HG03159 (cell line): ENCODE measurements at regions not wholly inside any gene's neighbourhood (a gene's known extent, or its start where the extent isn't known, plus 50 kb on each side); places are given as distances from the start of the nearest gene placed in this dataset.
"Not testable (repeated sequence)": the region's sequence is repeated elsewhere in the genome, so short reads cannot be mapped to it uniquely, and the experiment has no call there.

Source experiments
- ATAC-seq: cut with Tn5 transposase; IDR thresholded peaks from one replicate; pipeline ENCODE4 v1.9.1; 2021; ENCODE audit warnings: mild to moderate bottlenecking, moderate library complexity; ENCODE audit not compliant: unreplicated experiment

- ATAC-seq, result no peak
Observed at GRCh38 chr11:122604621-122605020, 50.9 kb upstream of the UBASH3B start.

DNA sequence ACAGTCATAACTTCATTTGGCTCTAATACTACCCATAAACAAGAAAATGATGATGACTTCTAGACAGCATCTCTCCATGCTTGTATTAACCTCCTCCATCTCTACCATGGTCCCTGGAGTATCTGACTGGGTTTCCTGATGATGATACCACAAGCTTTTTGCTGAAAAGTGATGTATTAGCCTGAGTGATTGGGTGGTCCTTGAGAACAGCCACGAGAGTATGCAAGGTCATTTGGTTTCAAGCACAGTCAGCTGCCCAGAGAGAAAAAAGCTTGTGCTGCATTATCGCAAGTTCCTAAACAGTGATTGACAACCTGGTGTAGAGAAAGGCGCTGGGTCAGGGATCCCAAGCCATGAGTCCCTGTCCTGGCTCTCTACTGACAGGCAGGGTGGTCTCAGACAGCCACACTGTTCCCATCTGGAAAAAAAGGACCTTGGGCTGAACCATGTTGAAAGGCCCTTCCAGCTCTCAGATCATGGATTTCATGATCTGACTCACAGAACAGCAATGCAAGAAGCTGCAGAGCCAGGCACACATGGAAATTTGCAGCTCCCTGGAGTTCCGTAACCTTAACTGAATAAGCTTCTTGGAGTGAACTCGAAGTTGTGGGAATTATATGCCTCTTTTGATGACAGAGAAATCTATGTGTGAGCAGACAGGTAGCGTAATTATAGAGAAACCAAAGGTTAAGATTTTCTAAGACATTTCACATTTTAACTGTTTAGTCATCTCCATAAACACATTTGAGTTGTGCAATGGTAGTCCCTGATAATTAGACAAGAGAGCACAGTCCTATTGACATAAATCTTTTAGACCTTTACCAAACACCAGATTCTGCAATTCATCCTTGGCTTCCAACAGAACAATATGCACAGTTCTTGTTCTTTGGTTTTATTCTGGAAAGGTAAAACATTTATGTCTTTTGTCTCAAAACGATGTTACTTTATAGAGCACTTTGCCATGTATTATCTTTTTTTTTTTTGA, 54.1 kb upstream of the UBASH3B start:
- ATAC-seq, result no peak

DNA sequence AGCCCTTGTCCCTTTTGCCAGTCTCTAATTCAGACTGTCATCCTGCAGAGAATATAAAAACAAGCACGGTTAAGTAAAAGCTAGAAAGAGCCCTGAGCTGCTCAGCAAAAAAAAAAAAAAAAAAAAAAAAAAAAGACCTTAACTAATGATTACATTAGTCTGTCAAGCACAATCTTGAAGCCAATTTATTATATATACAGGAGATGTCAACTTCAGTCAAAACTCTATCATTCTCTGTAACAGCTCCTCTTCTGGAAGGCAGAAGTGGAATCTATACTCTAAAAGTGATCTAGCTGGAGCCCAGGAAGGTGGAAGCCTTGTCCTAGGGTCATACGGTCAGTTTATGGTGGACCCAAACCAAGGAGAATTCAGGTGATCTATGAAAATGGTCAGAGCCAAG, 55.2 kb upstream of the UBASH3B start:
- ATAC-seq, result no peak

DNA sequence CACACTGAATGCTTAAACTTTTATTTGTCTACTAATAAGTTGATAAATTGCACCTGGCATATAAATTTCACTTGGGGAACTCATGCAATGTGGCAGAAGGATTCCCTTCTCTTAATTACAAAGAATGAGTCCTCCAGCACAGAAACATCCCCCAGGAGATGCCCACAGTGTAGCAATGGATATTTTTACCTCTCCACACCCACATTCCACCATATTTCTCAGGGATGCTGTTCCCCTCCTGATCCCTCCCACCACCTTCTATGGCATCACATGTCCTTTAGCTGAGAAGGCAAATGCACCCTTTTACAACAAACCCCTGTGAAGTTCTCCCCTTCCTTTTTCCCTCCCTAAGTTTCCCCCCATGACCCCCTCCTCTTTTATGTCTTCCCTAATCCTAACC, 56.1 kb upstream of the UBASH3B start:
- ATAC-seq, result no peak

GRCh38 chr11:122598971-122599370, 56.6 kb upstream of the UBASH3B start:
- ATAC-seq, result no peak

GRCh38 chr11:122597511-122597910, 58.0 kb upstream of the UBASH3B start:
- no peak for ATAC-seq

DNA sequence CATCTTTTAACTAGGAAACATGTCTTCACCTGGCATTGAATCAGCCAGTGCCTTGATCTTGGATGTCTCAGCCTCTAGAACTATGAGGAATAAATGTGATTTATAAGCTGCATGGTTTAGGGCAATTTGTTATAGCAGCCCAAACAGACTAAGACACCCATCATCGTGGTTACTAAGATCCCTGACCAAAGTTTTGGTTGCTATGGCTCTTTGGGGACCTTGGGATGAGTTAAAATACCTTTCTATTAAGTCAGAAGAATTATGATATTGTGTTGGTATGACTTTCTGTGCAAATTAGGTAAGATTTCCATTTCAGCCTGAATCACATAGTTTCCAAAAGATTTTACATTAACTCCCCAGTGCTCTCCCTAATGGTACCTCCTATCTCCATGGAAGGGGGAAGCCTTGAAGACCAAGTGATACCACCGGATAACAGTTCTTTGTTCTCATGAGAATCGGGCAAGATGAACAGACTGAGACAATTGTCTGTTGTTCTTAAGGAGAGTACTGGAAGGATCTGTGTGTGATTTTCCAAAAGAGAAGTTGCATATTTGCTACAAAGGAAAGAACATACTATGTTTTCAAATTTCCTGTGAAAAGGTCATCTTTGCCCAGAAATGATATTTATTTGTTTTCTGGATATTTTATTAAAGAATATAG, 60.4 kb upstream of the UBASH3B start:
- ATAC-seq, result no peak

- no peak for ATAC-seq
Observed at GRCh38 chr11:122593473-122594420, 61.8 kb upstream of the UBASH3B start.

GRCh38 chr11:122592641-122593040, 62.9 kb upstream of the UBASH3B start:
- no peak for ATAC-seq

DNA sequence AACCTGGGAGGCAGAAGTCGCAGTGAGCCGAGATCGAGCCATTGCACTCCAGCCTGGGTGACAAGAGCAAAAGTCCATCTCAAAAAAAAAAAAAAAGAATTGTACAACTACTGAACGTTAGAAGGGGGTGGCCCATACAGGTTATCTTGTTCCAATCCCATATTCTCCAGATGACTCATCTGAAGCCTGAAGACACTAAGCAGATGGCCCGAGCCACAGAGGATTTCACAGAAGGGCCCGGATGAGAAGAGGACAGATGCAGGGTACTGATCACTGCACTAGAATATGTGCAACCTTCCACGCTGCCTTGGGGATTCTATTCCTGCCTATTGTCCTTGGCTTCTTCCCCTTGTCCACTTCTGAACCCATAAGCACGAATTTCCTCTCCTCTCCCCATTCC, 70.9 kb upstream of the UBASH3B start:
- ATAC-seq, result no peak

- not testable (repeated sequence) for ATAC-seq
Observed at GRCh38 chr11:122580071-122580470, 75.5 kb upstream of the UBASH3B start.

DNA sequence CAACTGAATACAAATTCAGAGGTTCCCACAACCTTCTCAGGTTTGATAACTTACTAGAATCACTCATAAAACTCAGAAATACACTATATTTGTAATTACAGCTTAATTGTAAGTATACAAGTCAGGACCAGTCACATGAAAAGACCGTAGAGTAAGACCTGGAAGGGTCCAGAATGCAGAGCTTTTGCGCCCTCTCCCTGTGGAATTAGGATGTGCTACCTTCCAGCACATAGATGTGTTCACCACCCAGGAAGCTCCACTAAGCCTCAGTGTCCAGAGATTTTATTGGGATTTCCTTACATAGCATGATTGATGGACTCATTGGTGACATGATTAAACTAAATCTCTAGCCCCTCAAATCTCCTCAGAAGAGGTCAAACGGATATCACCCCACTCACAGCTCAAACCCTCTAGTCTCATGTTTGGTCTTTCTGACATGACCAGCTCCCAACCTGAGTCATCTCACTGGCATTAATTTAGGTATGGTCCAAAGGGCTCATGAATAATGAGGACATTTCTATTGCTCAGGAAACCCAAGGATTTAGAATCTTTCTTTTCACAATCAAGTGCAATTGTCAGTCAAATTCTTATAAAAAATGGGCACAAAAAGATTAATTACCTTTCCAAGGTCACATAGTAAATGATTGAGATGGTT, 77.2 kb upstream of the UBASH3B start:
- no peak for ATAC-seq

DNA sequence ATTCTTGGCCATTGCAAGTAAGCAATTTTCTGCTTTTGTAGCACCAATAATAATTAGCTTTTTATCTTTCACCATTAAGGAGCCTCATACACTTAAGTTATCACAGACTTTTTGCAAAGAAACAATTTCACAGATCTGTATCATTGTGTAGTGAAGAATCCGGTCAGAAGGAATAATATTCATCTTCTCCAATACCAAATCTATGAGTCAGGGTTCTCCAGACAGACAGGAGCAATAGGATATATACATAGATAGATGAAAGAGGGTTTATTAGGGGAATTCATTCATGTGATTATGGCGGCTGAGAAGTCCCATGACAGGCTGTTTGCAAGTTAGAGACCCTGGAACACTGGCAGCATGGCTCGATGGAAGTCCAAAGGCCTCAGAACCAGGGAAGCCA, 82.9 kb upstream of the UBASH3B start:
- no peak for ATAC-seq

- no peak for ATAC-seq
Observed at GRCh38 chr11:122563761-122564160, 91.8 kb upstream of the UBASH3B start.

DNA sequence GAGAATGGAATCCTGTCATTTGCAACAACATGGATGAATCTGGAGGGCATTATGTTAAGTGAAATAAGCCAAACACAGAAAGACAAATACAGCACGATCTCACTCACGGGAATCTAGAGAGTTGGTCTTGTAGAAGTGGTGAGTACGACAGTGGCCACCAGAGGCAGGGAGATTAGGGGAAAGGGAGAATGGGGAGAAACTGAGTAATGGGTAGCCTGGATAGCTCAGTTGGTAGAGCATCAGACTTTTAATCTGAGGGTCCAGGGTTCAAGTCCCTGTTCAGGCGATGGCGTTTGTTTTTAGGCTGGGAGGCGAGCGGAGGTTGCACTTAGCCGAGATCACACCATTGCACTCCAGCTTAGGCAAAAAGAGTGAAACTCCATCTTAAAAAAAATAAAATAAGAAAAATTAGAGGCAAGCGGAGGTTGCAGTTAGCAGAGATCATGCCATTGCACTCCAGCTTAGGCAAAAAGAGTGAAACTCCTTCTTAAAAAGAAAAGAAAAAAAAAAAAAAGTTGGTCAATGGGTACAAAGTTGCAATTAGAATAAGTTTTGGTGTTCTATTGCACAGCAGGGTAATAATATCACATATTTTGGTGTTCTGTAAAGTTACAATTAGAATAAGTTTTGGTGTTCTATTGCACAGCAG, 95.7 kb upstream of the UBASH3B start:
- ATAC-seq, result no peak

- not testable (repeated sequence) for ATAC-seq
Observed at GRCh38 chr11:122559218-122559617, 96.3 kb upstream of the UBASH3B start.

- not testable (repeated sequence) for ATAC-seq
Observed at GRCh38 chr11:122557163-122557562, 98.4 kb upstream of the UBASH3B start.

- ATAC-seq, result no peak
Observed at GRCh38 chr11:122556605-122557004, 98.9 kb upstream of the UBASH3B start.

GRCh38 chr11:122538060-122538459, 117.5 kb upstream of the UBASH3B start:
- ATAC-seq, result no peak

DNA sequence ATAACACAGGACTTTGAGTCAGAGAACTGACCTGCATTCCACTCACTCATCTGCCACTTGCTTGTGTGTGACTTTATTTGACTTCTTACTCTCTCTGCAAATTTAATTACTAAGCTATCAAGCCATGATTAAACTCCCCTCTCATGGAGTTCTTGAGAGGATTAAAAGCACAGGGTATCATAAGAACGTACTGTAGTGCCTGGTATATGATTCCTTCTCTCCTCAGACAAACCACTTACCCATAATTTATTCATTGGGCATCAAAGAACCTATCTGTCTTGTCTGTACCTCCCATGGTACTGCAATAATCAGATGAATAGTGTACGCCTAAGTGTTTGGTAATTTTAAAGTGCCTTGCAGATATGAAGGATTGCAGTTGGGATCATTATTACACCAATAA, 130.6 kb upstream of the UBASH3B start:
- no peak for ATAC-seq
